OCI-LY1 (cell line): ENCODE measurements at regions not wholly inside any gene's neighbourhood (a gene's known extent, or its start where the extent isn't known, plus 50 kb on each side); places are given as distances from the start of the nearest gene placed in this dataset.

Source experiments
- H2AFZ ChIP-seq: fragments of 200-600 bp; sonication (generic), shearing (Covaris generic); 2 replicates; pipeline ENCODE4 v1.6.0; 2014; ENCODE audit warnings: antibody characterized with exemption, mild to moderate bottlenecking, low read length
- H3F3A ChIP-seq: fragments of 200-600 bp; sonication (generic), shearing (Covaris generic); 2 replicates; pipeline ENCODE4 v1.6.0; 2014; ENCODE audit warnings: mild to moderate bottlenecking, antibody characterized with exemption, low read length, moderate library complexity; ENCODE audit not compliant: insufficient read depth
- H3K27ac ChIP-seq: fragments of 200-600 bp; sonication (generic); 2 replicates; pipeline ENCODE4 v1.5.1; 2014; ENCODE audit warnings: low read length, mixed run types, mild to moderate bottlenecking, low read depth; ENCODE audit not compliant: poor library complexity, severe bottlenecking
- H3K27me3 ChIP-seq: fragments of 200-600 bp; sonication (generic); 2 replicates; pipeline ENCODE4 v1.6.0; 2014; ENCODE audit warnings: antibody characterized with exemption, mild to moderate bottlenecking, low read length, moderate library complexity; ENCODE audit not compliant: insufficient read depth
- H3K36me3 ChIP-seq: fragments of 200-600 bp; sonication (generic); 2 replicates; pipeline ENCODE4 v1.6.1; 2014; ENCODE audit warnings: mild to moderate bottlenecking, antibody characterized with exemption, low read length, moderate library complexity, mixed read lengths; ENCODE audit not compliant: insufficient read depth
- H3K4me1 ChIP-seq: fragments of 200-600 bp; sonication (generic); 2 replicates; pipeline ENCODE4 v1.5.1; 2014; ENCODE audit warnings: mild to moderate bottlenecking, low read length, moderate library complexity; ENCODE audit not compliant: insufficient read depth, severe bottlenecking
- H3K4me2 ChIP-seq: fragments of 200-600 bp; sonication (generic), shearing (Covaris generic); 2 replicates; pipeline ENCODE4 v1.6.1; 2014; ENCODE audit warnings: low read length
- H3K4me3 ChIP-seq: fragments of 200-600 bp; sonication (generic); 2 replicates; pipeline ENCODE4 v1.5.1; 2014; ENCODE audit warnings: low read length, low read depth, mild to moderate bottlenecking, mixed read lengths; ENCODE audit not compliant: poor library complexity, severe bottlenecking
- H3K79me2 ChIP-seq: fragments of 200-600 bp; shearing (Covaris generic); 2 replicates; pipeline ENCODE4 v1.6.1; 2016; ENCODE audit warnings: mixed run types, low read length, mixed read lengths; ENCODE audit not compliant: insufficient read depth
- H3K9ac ChIP-seq: fragments of 200-600 bp; sonication (generic), shearing (Covaris generic); 2 replicates; pipeline ENCODE4 v1.6.1; 2014; ENCODE audit warnings: mild to moderate bottlenecking, low read length, mixed read lengths
- H3K9me2 ChIP-seq: fragments of 200-600 bp; sonication (generic), shearing (Covaris generic); 2 replicates; pipeline ENCODE4 v1.6.1; 2014; ENCODE audit warnings: low read depth, mild to moderate bottlenecking, low read length, mixed read lengths
- H3K9me3 ChIP-seq: fragments of 200-600 bp; shearing (Covaris generic); 2 replicates; pipeline ENCODE4 v1.6.1; 2014; ENCODE audit warnings: low read length, mixed read lengths
- H4K20me1 ChIP-seq: fragments of 200-600 bp; sonication (generic), shearing (Covaris generic); 2 replicates; pipeline ENCODE4 v1.6.0; 2016; ENCODE audit warnings: mild to moderate bottlenecking, low read length; ENCODE audit not compliant: insufficient read depth
- CTCF ChIP-seq: fragments of 200-600 bp; sonication (generic), shearing (Covaris generic); IDR thresholded peaks from 2 replicates; pipeline ENCODE4 v1.5.1; 2017; ENCODE audit warnings: mild to moderate bottlenecking, antibody characterized with exemption, low read length, moderate library complexity, mixed read lengths
- EZH2 ChIP-seq: fragments of 200-600 bp; sonication (generic), shearing (Covaris generic); IDR thresholded peaks from 2 replicates; pipeline ENCODE4 v1.8.0; 2017; ENCODE audit warnings: borderline replicate concordance, mixed run types, mild to moderate bottlenecking, antibody characterized with exemption, low read length, moderate library complexity, mixed read lengths

- H3K27me3 ChIP-seq, result 0 out of 2 replicates have a peak, but pooled peaks cover 3% of the 10 kb centered on the region
- no peaks in the 10 kb centered on the region for H4K20me1 ChIP-seq
- no peaks in the 10 kb centered on the region for H3K9me2 ChIP-seq
- H2AFZ ChIP-seq, result no peak overlapping the region
- TF ChIP-seq CTCF (no peak), EZH2 (no peak)
- no peak overlapping the region for H3K4me3 ChIP-seq
- no peak overlapping the region for H3K9ac ChIP-seq
- no peaks in the 10 kb centered on the region for H3K9me3 ChIP-seq
- no peak overlapping the region for H3K27ac ChIP-seq
- H3K4me2 ChIP-seq, result no peak overlapping the region
- H3K4me1 ChIP-seq, result no peaks in the 10 kb centered on the region
- H3K36me3 ChIP-seq, result no peaks in the 10 kb centered on the region
- H3F3A ChIP-seq, result no peaks in the 10 kb centered on the region
- H3K79me2 ChIP-seq, result no peaks in the 10 kb centered on the region
Observed at GRCh38 chr6:3949521-3949920, 100.3 kb downstream of the FAM50B start.

DNA sequence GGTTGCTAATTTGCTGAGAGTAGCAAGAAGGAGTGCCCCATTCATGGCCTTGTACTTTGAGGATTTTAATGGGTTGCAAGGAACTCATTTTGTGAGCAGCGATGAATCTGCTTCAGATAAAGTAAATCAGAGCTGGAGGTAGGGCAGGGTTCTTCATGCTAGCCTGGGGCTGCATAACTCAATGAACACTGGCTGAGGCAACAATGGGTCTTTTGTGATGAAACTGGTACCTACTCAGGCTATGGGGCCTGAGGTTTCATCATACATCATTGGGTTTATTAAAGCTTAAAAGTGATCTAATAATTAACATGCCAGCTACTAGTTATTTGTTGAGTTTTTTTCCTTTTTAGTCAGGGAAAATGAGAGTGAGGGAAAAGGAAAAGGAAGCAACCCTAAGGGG is 106.9 kb downstream of the FAM50B start:
- Histone ChIP-seq H3K36me3 (no peaks in the 10 kb centered on the region), H3K9me2 (no peaks in the 10 kb centered on the region), H3K79me2 (no peaks in the 10 kb centered on the region), H3K27ac (no peak overlapping the region), H3K9me3 (no peaks in the 10 kb centered on the region), H3K27me3 (peaks cover 4% of the 10 kb centered on the region; the same call in 1 of the 2 replicates), H4K20me1 (no peaks in the 10 kb centered on the region), H3K4me3 (no peak overlapping the region), H3K9ac (no peak overlapping the region), H2AFZ (no peak overlapping the region), H3K4me2 (no peak overlapping the region), H3F3A (no peaks in the 10 kb centered on the region), H3K4me1 (no peaks in the 10 kb centered on the region)
- TF ChIP-seq CTCF (no peak), EZH2 (no peak)

GRCh38 chr6:3957321-3957720 is 108.1 kb downstream of the FAM50B start:
- peaks cover 4% of the 10 kb centered on the region; the same call in 1 of the 2 replicates for H3K27me3 ChIP-seq
- no peaks in the 10 kb centered on the region for H3K9me3 ChIP-seq
- H3K9ac ChIP-seq, result no peak overlapping the region
- H3K9me2 ChIP-seq, result no peaks in the 10 kb centered on the region
- no peaks in the 10 kb centered on the region for H3F3A ChIP-seq
- no peaks in the 10 kb centered on the region for H3K36me3 ChIP-seq
- no peaks in the 10 kb centered on the region for H4K20me1 ChIP-seq
- no peaks in the 10 kb centered on the region for H3K4me1 ChIP-seq
- H3K4me3 ChIP-seq, result no peak overlapping the region
- H2AFZ ChIP-seq, result no peak overlapping the region
- no peaks in the 10 kb centered on the region for H3K79me2 ChIP-seq
- TF ChIP-seq EZH2 (no peak), CTCF (no peak)
- H3K27ac ChIP-seq, result no peak overlapping the region
- no peak overlapping the region for H3K4me2 ChIP-seq
